ENCODE measurements at regions not wholly inside any gene's neighbourhood (a gene's known extent, or its start where the extent isn't known, plus 50 kb on each side); places are given as distances from the start of the nearest gene placed in this dataset.

- TF ChIP-seq CTCF (IDR thresholded peaks at IDR 0.05) (no peak), POLR2A (IDR thresholded peaks at IDR 0.05) (no peak)
These were observed 94.3 kb downstream of the AXIN2 start for GRCh38 chr17:65467156-65467555.

All from breast epithelium (tissue), 3 donors.